GM19328 (cell line): ENCODE measurements at regions not wholly inside any gene's neighbourhood (a gene's known extent, or its start where the extent isn't known, plus 50 kb on each side); places are given as distances from the start of the nearest gene placed in this dataset.

Experiments
- ATAC-seq: cut with Tn5 transposase; IDR thresholded peaks from one replicate; pipeline ENCODE4 v1.9.1; 2021; ENCODE audit warnings: mild to moderate bottlenecking, moderate library complexity; ENCODE audit not compliant: unreplicated experiment

GRCh38 chr12:13597837-13598236 is 383.6 kb downstream of the GRIN2B start:
- ATAC-seq = no peak

DNA sequence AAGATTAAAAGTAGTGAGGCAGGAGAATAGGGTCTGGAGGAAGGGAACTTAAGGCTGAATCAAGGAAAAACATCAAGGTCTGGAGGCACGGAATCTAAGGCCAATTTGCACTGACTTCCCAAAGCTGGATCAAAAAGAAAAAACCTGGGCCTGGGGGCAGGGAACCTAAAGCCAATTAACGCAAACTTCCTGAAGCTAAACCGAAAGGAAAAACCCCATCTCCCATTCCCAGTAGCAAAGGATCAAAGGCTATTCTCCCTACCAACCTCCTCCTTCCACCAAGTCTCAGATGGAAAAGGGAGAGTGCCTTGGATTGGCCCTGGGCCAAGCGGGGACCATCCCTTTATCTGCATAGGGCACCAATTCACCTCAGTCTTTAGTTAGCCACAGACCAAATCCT is 384.2 kb downstream of the GRIN2B start:
- no peak for ATAC-seq

- ATAC-seq = no peak
Observed at GRCh38 chr12:13596714-13597113, 384.7 kb downstream of the GRIN2B start.

GRCh38 chr12:13595536-13596443 is 385.6 kb downstream of the GRIN2B start:
- no peak for ATAC-seq

GRCh38 chr12:13594731-13595514 is 386.5 kb downstream of the GRIN2B start:
- ATAC-seq = no peak

GRCh38 chr12:13592063-13592942 is 389.1 kb downstream of the GRIN2B start:
- no peak for ATAC-seq

DNA sequence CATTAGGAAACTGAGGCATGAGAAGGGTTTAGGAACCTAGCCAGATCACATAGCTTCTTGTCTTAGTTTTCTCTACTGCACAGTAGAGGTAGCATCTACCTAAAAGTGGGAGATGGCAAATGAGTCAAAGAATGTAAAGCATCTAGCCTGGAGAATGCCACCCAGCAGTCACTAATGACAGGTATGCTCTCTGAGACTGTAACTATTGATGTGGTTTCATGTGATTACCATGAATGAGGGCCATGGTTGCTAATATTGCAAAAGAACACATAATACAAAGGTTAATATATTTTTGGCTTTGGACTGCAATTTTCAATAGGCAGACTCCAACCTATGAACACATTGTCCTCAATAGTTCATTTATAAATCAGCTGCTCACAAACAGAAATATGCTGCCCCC is 389.9 kb downstream of the GRIN2B start:
- ATAC-seq = no peak

DNA sequence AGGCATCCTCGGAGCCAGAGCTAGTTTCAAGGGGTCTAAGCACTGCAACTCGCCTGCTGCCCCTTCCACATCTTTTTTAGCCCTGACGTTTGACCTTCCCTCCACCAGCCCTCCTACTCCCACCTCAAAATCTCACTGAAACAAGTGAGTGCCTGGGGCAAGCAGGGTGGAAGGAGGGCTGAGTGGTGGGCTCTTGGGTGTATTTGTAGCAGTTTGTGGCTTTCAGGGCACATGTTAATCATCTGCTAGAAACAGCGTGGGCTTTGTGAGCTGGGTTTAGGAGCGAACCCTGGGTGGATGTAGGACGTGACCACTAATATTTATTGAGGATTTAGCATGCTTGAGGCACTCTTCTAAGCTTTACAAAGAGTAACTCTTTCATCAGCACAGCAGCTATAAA is 390.3 kb downstream of the GRIN2B start:
- ATAC-seq = no peak

- no peak for ATAC-seq
Observed at GRCh38 chr12:13588574-13588973, 392.0 kb downstream of the EMP1 start.

GRCh38 chr12:13587721-13588390 is 391.3 kb downstream of the EMP1 start:
- ATAC-seq = no peak

DNA sequence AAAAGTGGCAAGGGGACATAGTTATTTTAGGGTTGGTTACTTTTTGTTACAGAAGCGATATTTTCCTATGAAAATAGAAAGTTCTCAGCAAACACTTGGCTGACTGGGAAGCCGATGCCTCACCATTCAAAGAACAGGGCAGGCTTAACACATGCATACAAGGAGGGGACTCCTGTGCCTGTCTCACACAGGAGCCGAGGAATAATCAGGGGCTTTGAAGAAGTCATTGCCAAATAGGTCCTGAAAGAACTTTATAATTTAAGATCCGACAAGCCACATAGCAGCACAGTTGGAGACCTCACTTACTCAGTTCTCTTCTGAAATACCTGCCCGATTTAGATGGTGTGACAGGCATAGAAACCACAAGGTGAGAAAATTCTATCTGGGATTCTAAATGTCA is 389.8 kb downstream of the EMP1 start:
- no peak for ATAC-seq

GRCh38 chr12:13584541-13584940 is 388.0 kb downstream of the EMP1 start:
- no peak for ATAC-seq

- ATAC-seq = no peak
Observed at GRCh38 chr12:13583630-13584029, 387.1 kb downstream of the EMP1 start.

GRCh38 chr12:13582421-13582820 is 385.9 kb downstream of the EMP1 start:
- ATAC-seq = no peak

DNA sequence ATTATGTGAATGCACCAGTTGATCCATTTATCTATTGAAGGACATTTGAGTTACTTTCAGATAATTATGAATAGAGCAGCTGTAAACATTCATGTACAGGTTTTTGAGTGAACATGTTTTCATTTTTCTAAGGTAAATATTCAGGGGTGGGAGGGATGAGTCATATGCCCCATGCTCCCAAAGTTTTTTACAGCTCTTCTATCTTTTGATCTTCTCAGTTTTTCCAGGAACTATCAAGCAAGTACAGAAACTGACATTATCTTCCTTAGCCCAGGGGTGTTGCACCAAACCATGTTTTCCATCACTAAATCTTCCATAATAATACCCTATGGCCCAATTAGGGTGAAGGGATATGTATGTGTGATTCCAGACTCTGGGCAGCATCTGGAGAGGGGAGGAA is 384.5 kb downstream of the EMP1 start:
- no peak for ATAC-seq

GRCh38 chr12:13580206-13580605 is 383.7 kb downstream of the EMP1 start:
- ATAC-seq = no peak

DNA sequence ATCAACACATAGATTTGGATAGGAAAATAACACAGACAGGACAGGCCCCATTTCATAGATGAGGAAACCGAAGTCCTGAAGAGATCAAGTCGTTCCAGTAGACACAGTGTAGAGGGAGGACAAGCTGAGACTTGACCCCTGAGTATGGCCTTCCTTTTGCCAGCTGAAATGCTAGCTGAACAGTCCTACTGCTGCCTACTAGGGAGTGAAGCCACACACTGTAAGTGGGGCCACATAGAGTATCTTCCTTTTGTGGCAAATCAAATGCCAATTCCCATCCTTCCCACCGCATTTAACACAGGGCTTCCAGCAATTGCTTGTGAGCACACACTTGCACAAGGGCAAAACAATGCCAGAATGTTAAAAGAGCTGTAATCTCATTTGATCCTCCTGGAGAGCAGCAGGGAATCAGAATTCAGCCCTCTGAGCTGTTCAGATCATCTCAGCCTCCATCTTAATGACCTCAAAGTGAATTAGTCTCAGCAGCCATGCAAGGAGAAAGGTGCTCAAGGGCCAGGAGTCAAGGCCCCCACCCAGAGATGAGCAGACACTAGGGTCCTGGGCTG is 380.5 kb downstream of the EMP1 start:
- no peak for ATAC-seq

- ATAC-seq = no peak
Observed at GRCh38 chr12:13573698-13574321, 377.3 kb downstream of the EMP1 start.

- no peak for ATAC-seq
Observed at GRCh38 chr12:13571035-13571434, 374.5 kb downstream of the EMP1 start.
